Dedifferentiated amniotic fluid mesenchymal stem cell (primary cell): ENCODE measurements at regions not wholly inside any gene's neighbourhood (a gene's known extent, or its start where the extent isn't known, plus 50 kb on each side); places are given as distances from the start of the nearest gene placed in this dataset.

Experiments used
- DNase-seq: peaks from one replicate; pipeline ENCODE4 v3.0.0-alpha.2; 2016; ENCODE audit errors: extremely low spot score

DNA sequence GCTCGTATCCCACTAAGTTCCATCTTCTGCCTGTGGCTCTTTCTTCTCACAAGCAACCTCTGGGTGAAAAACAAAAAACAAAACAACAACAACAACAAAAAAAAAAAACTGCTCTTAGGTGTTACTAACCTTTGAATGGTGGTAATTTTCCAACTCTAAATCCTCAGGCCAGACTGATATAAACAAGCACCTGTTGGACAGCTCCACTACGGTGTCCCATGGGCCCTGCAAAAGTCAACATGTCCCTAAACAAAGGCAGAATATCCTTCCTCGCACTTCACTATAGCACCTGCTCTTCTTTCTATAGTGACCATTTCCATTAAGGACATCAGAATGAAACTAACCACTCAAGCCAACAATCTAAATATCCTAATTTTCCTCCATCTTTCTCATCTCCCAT, 54.6 kb upstream of the PARM1 start:
- DNase-seq: no peak

DNA sequence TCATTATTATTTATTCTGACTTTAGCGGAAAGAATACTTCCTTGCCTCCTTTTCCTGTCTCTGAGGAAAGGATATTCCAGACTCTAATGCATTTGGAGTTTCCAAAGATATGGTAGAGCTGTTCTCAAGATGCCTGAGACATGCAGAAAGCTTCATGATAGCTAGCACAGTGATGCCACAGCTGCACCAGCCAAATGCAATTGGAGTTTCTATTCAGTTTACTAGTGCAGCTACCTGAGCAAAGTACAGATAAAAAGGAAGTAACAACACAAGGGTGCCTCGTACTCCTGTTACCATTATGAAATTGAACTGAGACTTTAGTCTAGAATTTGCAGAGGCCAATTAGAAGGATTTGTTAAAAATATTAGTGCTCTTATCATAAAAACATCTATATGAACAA, 57.5 kb upstream of the PARM1 start:
- no peak for DNase-seq

DNA sequence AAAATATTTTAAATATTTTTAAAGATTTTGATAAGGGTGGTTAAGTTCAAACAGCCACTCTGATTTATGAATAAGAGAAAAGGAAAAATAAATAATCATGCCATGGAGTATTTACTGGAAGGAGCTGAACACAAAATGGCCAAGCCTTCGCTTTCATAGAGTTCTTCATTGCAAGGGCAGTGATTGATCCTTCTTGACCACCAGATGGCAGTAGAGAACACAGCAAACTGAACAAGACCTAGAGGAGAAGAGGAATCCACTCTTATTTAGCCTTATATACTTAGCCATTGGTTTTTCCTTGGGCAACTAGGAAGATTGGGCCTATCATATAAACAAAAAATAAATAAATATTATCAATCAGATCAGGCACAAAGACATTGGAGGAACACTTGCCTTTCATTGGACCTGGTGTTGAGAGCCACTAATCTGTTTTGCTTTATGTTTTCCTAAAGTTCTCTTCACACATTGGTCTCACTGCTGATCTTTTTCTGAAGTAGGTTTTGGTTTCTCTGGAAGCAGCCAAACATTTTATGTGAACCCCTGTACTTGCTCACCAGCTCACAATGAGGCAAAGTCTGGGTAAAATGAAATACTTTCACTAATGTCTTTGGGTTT, 58.1 kb upstream of the PARM1 start:
- DNase-seq: peak; percentile 87

DNA sequence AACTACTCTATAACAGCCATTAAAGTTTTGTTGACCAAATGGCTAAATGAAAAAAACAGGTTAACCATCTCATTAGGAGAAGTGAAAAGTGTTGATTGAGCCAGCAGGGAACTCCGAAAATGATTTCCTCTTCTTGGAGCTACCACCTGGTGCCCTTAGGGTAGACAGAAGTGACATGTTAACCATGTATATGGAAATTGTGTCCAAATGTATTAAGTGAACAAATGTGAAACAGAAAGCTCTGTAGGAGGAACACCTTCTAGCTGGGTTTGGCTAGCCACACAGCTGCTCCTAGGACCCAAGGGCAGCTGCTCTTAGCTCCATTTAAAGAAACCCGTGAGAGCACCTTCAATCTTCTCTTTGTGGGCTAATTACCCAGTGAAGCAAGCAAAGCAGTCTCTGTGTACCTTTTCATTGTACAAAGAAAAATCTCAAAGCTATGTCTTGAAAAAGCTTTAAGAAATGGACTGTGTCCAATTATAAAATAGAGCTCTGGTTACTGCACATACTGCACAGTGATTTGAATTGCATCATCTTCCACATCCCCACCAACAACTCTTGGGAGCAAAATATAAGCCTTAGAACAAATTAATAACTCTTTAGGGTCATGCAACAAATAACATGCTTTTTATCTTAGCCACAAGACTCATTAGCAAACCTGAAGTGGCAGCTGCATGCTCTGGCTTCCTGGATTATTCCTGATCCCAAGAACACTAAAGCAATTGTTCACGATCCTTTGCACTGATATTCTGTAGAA, 59.2 kb upstream of the PARM1 start:
- no peak for DNase-seq

DNA sequence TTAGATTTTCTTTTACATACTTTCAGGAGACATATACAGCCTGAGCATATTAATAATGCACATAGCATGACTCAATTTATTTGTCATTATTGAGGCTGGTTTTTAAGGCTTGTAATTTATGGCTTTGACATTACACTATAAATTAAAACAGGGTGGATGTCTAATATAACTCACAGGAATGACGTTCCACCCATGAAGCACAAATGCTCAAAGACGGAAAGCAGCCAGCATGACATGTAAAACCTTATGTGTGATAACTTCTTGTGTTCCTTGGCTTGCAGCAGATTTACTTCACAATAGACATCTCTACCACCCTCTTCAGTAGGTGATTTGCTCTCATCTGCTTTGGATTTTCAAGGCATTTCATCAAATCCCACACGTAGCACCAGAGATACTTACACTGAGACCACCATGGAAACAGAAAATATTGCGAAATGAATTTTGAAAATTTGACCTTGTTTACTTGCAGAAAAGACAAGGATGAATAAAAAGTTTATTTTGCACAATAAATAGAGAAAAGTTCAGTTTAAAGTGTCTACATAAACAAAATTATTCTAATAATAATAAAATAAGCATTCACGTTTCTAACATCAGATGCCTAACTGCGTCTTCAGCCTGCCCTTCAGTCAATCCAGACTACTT, 64.7 kb upstream of the BTC start:
- no peak for DNase-seq

DNA sequence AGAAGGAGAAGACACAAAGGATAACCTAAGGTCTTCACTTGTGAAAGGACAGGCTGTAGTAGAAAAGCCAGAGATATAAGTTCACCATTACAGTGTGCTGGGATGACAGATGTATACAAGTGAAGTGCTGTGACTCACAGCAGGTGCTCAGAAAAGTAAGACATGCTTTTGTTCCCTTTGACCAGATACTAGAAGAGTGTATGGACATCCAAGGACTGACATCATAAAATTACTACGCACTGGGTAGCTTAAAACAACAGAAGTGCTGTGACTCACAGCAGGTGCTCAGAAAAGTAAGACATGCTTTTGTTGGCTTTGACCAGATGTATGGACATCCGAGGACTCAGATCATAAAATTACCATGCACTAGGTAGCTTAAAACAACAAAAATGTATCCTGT, 61.6 kb upstream of the BTC start:
- no peak for DNase-seq

DNA sequence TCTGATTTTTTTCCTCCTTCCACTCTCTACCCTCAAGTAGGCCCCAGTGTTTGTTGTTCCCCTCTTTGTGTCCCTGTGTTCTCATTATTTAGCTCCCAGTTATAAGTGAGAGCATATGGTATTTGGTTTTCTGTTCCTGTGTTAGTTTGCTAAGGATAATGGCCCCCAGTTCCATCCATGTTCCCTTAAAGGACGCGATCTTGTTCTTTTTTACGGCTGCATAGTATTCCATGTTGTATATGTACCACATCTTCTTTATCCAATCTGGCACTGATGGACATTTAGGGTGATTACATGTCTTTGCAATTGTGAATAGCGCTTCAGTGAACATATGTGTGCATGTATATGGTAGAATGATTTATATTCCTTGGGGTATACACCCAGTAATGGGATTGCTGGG, 54.5 kb upstream of the BTC start:
- DNase-seq: no peak

DNA sequence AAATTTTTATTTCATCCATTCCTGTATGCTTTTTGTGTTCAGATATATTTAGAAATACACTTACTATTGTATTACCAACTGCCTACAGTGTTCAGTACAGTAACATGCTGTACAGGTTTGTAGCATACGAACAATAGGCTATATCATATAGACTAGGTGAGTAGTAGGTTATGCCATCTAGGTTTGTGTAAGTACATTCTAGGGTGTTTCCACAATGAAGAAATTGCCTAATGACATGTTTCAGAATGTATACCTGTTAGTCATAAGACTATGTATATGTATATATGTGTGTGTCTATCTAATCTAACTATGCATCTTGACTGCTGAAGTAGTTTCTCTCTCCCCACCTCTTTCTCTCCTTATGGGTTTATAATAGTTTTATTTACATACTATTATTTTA, 51.5 kb upstream of the BTC start:
- no peak for DNase-seq
